ENCODE measurements at regions not wholly inside any gene's neighbourhood (a gene's known extent, or its start where the extent isn't known, plus 50 kb on each side); places are given as distances from the start of the nearest gene placed in this dataset.
A peak's percentile ranks its signal among the peaks of the same experiment; 100 is the strongest.

DNA sequence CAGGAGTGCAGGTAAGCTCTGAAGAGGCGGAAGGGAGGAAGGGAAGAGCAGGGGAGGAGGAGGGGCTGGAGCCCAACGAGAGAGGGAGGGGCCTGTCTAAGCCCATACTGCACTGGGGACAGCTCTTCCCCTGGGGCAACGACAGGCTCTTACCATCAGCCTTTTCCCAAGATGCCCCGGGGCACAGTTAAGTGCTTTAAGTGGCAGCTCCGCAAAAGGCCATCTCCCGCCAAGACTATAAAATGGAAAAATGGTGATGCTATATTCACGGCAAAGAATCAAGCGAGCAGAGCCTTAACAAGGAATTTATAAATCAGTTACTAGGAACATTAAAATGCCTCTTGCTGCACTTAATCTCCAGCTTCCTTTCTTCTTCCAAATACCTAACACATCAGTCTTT is 110.2 kb upstream of the NLRP1 start:
- DNase-seq (ENCODE audit: low read depth in 2 of 2), result no peak

- DNase-seq (ENCODE audit: low read depth in 2 of 2), result no peak
Observed at GRCh38 chr17:5695480-5695879, 111.2 kb upstream of the NLRP1 start.

GRCh38 chr17:5698959-5699358 is 114.7 kb upstream of the NLRP1 start:
- DNase-seq (ENCODE audit: low read depth in 2 of 2), result no peak

GRCh38 chr17:5699814-5700213 is 115.5 kb upstream of the NLRP1 start:
- DNase-seq (ENCODE audit: low read depth in 2 of 2), result no peak

GRCh38 chr17:5700745-5701144 is 116.4 kb upstream of the NLRP1 start:
- DNase-seq (ENCODE audit: low read depth in 2 of 2), result no peak

DNA sequence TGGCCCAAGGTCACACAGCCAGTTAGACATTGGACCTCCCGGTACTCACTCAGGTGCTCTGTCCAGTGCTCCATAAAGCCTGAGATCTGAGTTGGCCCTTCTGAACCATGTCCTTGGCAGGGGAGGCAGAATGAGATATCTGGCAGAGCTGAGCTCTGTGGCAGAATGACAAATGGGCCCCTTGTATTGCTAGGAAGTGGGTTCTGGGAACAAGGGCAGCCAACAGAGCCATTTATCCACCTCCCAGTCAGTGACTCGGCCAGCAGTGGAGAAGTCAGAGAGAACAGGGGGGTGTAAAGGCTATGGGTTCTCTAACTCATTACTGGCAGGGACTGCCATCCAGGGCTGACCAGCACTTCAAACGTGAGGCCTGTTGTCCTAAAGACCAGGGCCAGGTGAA is 117.1 kb upstream of the NLRP1 start:
- no peak for DNase-seq (ENCODE audit: low read depth in 2 of 2)

GRCh38 chr17:5702951-5703510 is 118.7 kb upstream of the NLRP1 start:
- no peak for DNase-seq (ENCODE audit: low read depth in 2 of 2)

GRCh38 chr17:5703736-5704135 is 119.4 kb upstream of the NLRP1 start:
- DNase-seq (ENCODE audit: low read depth in 2 of 2), result no peak

DNA sequence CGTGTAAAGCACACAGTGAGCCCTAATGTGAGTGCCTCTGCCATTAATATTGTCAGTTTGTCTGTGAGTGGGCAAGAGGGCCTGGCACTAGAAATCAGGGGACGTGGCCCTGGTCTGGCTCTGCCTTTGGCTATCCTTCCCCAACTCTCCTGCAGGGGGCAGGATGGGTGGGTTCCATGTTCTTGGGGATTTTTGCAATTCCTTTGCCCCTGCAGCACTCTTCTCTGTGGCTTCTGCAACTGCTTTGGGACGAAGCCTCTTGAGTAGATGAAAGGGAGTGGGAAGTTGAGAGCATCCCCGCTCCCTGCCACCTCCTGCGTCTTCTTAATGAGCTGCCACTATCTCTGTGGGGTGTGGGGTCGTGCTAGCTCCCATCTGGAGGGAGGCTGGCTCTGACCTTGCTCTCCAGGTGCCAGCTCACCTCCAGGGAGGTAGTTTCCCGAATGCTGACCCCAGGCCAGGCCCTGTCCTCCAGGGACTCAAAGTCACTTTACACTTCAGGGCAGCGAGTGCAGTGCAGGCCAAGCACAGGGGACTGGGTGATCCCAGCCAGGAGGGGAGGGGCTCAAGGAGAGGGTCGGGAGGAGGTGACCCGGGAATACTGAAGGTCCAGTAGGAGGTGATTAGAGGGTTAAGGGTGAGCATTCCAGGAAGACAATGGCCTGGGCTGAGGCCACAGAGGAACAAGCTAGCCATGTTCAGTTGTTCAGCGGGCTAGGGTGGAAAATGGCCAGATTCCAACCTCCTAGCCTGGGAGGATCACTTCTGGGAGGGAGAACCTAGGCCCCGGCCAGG is 121.0 kb upstream of the NLRP1 start:
- peak in 1 of 2 donors; percentile 4 for DNase-seq (ENCODE audit: low read depth in 2 of 2)

- DNase-seq (ENCODE audit: low read depth in 2 of 2), result no peak
Observed at GRCh38 chr17:5705876-5706576, 121.7 kb upstream of the NLRP1 start.

GRCh38 chr17:5706577-5707210 is 122.4 kb upstream of the NLRP1 start:
- DNase-seq (ENCODE audit: low read depth in 2 of 2), result peak; percentile 32 to 45

- DNase-seq (ENCODE audit: low read depth in 2 of 2), result no peak
Observed at GRCh38 chr17:5707482-5707881, 123.2 kb upstream of the NLRP1 start.

- DNase-seq (ENCODE audit: low read depth in 2 of 2), result no peak
Observed at GRCh38 chr17:5708344-5708743, 124.0 kb upstream of the NLRP1 start.

- DNase-seq (ENCODE audit: low read depth in 2 of 2), result no peak
Observed at GRCh38 chr17:5711344-5711743, 127.0 kb upstream of the NLRP1 start.

GRCh38 chr17:5714993-5715392 is 130.7 kb upstream of the NLRP1 start:
- no peak for DNase-seq (ENCODE audit: low read depth in 2 of 2)

GRCh38 chr17:5715478-5715877 is 131.2 kb upstream of the NLRP1 start:
- DNase-seq (ENCODE audit: low read depth in 2 of 2), result no peak

GRCh38 chr17:5718726-5719125 is 134.4 kb upstream of the NLRP1 start:
- no peak for DNase-seq (ENCODE audit: low read depth in 2 of 2)

GRCh38 chr17:5719976-5720375 is 135.7 kb upstream of the NLRP1 start:
- DNase-seq (ENCODE audit: low read depth in 2 of 2), result no peak

GRCh38 chr17:5730373-5730772 is 146.1 kb upstream of the NLRP1 start:
- DNase-seq (ENCODE audit: low read depth in 2 of 2), result no peak

- DNase-seq (ENCODE audit: low read depth in 2 of 2), result no peak
Observed at GRCh38 chr17:5740937-5741336, 156.6 kb upstream of the NLRP1 start.

DNA sequence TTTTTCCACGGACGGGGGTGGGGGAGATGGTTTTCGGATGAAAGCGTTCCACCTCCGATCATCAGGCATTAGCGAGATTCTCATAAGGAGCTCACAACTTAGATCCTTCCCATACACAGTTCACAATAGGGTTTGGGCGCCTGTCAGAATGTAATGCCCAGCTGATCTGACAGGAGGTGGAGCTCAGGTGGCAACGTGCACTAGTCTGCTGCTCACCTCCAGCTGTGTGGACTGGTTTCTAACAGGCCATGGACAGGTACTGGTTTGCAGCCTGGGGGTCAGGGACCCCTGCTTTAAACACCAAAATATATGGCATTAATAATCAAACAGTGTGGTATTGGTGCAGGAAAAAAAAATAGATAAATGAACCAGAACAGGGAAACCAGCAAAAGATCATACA is 157.5 kb upstream of the NLRP1 start:
- no peak for DNase-seq (ENCODE audit: low read depth in 2 of 2)

DNA sequence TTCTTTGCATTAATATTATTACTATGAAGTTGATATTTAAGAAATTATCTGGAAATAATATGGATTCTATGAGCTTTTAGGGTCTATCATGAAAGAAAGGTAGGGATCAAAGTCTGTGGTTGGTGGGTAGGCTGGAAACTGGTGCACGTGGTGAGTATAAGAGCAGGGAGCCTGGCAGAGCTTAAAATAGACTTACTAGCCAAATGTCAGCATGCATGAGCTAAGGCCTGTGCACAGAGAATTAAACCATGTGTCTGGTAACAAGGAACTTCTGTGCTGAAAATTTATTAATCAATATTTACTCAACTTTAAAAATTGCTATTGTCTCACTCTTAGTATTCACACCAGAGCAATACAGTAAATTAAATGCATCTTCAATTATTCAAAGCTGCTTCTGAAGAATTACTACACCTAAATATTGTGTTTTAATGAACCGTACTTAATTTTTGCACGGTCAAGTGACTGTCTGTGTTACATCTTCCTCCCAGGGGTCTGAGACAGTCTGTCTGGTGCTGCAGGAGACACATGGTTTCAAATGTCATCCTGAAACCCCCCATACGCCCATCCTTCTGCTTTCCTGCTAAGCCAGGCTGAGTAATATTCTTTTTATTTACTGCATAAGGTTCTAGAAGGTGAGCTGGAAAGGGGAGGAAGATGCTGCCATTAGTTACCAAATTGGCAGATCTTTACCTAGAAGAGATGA is 161.0 kb upstream of the NLRP1 start:
- DNase-seq (ENCODE audit: low read depth in 2 of 2), result no peak

Measured in stimulated activated CD8-positive, alpha-beta memory T cell treated with anti-CD3 and anti-CD28 coated beads, Interleukin-2, amount 100 ng/mL, for 48 hours (primary cell).